ENCODE measurements at regions not wholly inside any gene's neighbourhood (a gene's known extent, or its start where the extent isn't known, plus 50 kb on each side); places are given as distances from the start of the nearest gene placed in this dataset.

DNA sequence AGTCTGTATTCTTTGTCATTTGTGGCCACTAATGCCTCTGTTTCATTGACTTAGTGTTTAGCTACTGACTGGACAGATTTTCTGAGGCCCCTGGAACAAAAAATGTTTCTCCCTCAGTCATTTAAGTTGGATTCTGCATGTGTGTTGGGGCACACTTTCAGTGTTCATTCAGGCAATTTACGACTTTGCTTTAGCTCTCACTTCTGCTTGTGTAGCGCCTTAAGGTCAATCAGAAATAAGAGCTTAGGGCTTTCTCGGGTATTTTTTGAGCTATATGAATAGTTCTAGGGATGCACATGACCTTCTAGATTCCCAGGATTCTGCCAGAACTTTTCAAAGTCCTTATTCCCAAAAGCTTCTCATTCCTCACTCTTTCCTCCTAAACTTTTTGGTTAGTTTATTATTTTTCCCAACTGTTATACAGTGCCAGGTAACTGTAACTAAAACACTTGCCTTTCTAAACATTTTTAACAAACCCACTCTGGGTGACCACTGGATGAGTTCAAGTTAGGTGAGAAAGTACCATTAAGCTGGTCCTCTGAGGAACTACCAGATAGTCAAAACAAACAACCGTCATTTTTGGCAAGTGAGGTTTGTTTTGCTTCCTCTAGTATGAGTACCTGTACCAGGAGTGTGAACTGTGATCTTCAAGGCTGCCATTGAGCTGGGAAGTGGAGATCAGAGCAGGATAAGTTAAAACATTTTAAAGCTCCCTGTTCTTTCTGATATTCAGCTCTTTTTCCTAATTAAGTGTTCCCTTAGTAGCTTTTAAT is 571.3 kb upstream of the TLE4 start:
- TF ChIP-seq, protein P1, sequence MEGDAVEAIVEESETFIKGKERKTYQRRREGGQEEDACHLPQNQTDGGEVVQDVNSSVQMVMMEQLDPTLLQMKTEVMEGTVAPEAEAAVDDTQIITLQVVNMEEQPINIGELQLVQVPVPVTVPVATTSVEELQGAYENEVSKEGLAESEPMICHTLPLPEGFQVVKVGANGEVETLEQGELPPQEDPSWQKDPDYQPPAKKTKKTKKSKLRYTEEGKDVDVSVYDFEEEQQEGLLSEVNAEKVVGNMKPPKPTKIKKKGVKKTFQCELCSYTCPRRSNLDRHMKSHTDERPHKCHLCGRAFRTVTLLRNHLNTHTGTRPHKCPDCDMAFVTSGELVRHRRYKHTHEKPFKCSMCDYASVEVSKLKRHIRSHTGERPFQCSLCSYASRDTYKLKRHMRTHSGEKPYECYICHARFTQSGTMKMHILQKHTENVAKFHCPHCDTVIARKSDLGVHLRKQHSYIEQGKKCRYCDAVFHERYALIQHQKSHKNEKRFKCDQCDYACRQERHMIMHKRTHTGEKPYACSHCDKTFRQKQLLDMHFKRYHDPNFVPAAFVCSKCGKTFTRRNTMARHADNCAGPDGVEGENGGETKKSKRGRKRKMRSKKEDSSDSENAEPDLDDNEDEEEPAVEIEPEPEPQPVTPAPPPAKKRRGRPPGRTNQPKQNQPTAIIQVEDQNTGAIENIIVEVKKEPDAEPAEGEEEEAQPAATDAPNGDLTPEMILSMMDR (conservative IDR thresholded peaks at IDR 0.05; ENCODE audit: low read depth, low read length) = no peak
- no peak for TF ChIP-seq EZH2 (IDR thresholded peaks at IDR 0.05; ENCODE audit: borderline replicate concordance, low read depth, low read length, poor library complexity, severe bottlenecking)

Data from A673 (cell line).